Endometrium (tissue), 2 donors: ENCODE measurements at regions not wholly inside any gene's neighbourhood (a gene's known extent, or its start where the extent isn't known, plus 50 kb on each side); places are given as distances from the start of the nearest gene placed in this dataset.

Experiments used
- FAIRE-seq: peaks from 2 replicates; lab custom pipeline; 2012; peaks lifted over from hg19 to GRCh38; lab: Jason Lieb, UNC
- donor health status: control.
- donor health status: control.

DNA sequence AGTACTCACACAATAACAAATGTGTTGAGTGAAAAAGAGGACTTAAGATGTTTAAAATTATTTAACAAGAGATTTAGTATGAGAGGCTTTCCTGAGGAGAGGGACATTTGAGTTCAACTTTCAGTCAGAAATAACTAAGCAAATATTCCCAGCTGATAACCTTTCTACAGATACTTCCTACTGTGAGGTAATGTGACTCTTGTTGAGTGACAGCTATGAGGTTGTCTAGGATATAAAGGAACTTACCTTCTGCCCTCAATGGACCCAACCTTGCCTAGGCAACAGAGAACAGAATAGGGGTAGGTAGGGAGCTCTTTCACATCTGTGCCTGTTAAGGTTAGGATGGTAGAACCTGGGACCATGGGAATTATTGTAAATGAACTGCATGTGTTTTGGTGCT is 54.7 kb downstream of the GLUD2 start:
- no peak for FAIRE-seq

DNA sequence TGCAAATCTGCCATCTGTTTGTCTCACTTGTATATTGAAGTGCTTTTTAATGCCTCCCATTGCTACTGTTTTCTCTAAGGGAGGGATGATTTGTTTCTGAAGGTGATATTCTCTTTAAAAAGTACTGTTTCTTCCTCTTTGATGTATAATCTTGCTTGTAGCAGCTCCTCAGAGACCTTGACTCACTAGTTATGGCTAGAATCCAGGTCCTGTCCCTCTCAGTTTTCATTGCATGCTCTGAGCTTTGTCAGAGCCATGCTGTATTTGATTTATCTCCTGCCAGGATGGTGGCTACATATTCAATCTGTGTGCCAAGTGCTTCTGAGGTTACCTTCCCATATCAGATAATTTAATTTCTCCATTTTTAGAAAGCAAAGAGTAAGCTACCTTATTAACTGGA is 56.0 kb downstream of the GLUD2 start:
- no peak for FAIRE-seq

- FAIRE-seq = no peak
Measured at GRCh38 chrX:121106484-121107235, 59.2 kb downstream of the GLUD2 start.

DNA sequence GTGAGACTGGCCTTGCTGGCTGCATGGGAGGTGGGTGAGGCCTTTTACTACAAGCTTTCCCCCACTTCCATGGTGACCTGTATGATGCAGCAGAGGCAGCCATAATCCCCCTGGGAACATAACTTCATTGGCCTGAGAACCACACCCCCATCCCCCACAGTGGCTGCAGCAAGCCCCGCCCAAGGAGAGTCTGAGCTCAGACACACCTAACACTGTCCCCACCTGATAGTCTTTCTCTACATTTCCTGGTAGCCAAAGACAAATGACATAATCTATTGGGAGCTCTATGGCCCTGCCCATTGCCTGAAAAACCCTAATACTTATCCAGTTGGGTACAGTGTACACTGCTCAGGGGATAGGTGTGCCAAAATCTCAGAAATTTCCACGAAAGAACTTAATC is 62.6 kb downstream of the GLUD2 start:
- FAIRE-seq = no peak

GRCh38 chrX:121110536-121110935 is 63.1 kb downstream of the GLUD2 start:
- FAIRE-seq = no peak

DNA sequence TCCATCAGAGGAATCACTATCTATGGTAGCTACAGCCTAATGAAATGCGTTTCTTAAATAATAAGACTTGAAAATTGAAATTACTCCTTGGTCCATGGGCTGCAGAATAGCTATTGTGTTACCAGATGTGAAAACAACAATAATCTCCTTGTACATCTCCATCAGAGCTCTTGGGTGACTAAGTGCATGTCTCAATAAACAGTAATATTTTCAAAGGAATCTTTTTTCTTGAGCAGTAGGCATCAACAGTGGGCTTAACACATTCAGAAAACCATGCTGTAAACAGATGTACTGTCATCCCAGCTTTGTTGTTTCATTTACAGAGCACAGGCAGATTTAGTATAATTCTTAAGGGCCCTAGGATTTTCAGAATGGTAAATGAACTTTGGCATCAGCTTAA is 67.3 kb downstream of the GLUD2 start:
- FAIRE-seq = no peak

DNA sequence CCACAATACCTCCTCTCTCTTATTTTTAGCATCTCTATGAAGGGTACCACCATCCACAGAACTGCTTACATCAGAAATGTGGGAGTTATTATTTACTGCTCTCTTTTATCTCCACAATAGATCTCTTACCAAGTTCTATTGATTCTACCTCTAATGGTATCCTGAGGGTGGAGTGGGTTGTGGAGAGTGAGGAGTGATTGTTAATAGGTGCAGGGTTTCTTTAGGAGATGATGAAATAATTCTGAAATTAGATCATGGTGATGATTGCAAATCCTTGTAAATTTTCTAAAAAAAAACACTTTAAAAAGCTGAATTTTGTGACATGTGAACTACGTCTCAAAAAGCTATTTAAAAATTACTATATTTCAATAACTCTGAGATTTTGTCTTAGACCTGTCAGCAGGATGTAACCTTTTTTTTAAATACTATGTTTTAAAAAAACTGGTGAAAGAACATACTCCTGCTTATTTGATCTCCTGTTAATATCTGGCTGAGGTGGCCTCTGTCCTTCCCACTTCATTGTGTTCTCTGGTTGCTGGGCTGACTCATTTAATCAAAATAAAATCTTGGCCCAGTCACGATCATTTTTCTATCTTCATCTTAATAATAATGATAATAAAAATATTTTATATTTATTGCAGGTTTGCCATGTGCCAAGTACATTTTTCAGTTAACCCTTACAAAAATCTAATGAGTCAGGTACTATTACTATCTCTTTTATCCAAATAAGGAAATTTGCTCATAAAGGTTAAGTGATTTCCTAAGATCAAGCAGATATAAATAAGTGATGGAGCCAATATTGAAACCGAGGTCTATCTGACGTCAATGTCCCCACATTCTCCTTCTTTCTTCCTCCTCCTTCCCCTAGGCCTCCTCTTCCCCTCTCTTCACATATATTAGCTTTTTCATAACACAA is 73.5 kb downstream of the GLUD2 start:
- FAIRE-seq = no peak

DNA sequence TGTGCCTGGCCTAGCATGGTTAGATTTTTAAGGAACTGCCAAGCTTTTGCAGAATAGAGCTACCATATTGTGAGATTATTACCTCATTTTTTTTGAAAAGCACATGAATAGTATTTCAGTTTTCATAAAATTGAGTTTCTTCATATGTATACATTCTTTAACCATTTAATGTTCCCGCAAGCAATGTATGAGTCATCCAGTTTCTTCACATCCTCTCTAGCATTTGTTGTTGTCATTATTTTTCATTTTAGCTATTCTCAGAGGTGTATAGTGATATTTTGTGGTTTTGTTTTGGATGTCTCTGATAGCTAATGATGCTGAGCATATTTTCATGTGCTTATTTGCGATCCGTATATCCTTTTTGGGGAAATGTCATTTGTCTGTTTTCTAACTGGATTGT is 74.9 kb downstream of the GLUD2 start:
- FAIRE-seq = no peak

DNA sequence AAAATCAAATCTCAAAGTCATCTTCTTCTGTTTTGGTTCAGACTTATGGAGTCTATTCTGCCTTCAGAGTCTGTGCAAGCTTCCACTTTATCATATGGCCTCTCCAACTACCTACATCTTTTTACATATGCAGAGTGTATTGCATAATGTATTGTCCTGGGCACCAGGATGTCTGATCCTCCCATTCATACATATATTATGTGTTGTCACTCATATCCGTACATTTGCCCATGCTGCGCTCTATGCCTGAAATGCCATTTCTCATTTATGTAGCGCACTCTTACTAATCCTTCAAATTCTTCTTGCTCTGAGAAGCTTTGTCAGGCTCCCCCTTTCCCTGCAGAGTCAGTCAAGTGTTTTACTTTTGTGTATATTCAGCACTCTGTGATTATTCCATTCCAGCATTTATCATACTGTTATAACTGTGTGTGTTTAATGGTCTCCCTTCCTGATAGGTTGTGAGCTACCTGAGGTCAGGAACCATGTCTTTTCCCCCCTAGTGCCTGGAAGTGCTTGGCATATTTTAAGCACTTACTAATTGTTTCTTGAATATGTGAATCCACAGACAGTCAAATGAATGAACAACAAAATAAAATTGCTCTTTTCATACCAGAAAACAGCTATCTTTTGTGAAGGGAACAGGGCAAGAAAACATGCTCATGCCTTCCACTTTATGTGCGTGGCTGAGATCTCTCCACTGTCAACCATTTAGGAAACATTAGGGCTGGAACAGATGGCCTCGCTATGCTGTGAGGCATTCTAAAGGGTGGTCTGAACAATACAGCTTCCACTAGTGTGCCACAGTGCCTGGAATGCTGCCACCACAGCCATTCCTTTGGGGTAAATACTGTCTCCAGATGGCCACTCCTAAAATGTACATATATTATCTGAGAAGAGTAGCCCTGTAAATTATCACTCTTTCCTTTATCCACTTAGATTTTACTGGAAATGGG is 81.8 kb downstream of the GLUD2 start:
- no peak for FAIRE-seq

DNA sequence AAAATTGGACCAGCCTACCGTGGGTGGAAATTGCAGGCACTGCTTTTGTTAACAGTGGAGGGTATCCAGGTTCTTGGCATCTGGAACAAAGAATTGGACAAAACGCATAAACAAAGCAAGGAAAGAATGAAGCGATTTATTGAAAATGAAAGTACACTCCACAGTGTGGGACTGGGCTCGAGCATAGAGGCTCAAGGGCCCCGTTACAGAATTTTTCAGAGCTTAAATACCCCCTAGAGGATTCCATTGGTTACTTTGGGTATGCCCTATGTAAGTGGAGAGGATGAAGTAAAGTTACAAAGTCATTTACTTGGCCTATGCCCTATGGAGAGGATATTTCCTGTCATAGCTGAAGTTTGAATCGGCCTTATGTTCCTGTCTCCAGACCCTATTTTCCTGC is 85.3 kb downstream of the GLUD2 start:
- no peak for FAIRE-seq

GRCh38 chrX:121135488-121136207 is 88.2 kb downstream of the GLUD2 start:
- no peak for FAIRE-seq

DNA sequence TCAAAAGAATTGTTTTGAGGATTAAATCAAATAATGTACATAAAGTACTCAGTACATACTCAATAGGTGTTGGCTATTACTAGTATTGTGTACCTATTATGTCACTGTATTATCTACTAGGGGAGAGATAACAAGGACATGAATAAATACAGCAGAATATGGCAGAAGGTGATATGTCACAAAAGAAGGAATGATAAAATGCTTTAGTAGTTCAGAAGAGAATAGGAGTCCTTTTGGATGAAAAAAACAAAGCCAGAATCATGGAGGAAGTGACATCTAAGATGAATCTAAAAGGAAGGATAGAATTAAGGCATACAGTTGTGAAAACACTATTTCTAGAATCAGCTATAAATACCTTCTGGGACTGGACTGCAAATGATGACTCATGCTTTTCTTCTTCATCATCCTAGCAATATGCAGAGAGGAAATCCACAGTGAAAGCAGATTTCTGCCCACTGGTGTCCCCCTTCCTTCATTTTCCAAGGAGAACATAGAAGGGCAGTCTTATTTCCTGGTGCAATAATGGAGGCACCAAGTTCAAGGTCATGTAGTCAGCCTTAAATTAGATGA is 98.7 kb downstream of the GLUD2 start:
- FAIRE-seq = no peak

DNA sequence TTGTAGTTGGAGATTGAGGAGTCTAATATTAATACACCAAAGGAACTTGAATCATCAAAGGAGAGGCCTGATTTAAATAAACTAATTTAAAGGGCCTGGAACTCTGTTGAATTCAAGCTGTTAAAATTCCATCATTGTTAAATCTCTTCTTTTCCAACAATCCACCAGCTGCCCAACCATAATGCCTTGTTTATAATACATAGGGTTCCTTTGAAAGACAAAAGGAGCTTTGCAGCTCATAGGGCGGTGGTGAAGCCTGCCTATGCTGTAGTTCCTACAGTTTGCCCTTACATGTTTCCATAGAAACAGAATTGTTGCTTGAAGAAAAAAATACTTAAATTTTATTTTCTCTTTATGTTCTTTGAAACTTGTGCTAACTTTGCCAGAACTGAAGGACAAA is 102.8 kb downstream of the GLUD2 start:
- FAIRE-seq = no peak

GRCh38 chrX:121151293-121151692 is 103.9 kb downstream of the GLUD2 start:
- FAIRE-seq = no peak

DNA sequence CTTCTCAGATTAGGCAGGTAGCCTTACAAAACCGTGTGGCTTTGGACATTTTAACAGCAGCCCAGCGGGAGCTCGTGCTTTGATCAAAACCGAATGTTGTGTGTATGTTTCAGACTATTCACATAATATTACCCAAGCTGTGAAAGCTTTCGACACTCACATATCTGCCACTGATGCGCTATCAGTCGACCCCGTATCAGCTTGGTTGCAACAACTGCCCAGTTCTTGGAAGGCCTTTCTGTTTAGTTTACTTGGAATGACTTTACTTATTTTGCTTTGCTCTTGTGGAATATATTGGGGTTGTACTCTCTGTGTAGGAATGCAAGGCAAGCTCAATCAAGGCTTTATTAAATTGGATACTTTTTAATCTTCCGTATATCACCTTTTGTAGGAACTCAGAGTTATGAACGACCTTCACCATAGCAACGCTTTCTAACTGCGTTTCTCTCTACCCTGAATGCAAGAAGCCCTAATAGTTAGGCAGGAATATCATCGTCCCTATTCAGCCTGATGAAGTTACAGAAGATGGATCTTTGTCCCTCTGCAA is 107.5 kb downstream of the GLUD2 start:
- FAIRE-seq = no peak

DNA sequence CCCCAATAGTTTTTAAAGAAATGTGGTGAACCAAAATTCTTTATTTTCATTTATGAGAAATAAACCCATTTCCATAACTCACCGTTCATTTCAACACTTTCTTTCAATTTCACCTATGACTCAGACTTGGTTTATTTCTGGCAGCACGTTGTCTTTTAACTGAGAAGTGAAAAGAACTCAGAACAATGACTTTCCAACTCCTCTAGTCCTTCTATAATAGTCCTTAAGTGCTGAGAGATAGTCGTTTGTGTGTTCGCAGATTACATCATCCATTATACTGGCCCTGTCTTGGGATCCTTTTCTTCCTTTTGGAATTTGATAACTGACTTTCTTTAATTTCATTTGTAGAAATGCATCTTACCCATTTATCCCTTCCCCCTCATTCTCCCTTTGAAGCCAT is 113.6 kb downstream of the GLUD2 start:
- FAIRE-seq = no peak

- FAIRE-seq = no peak
Measured at GRCh38 chrX:121161501-121161933, 114.1 kb downstream of the GLUD2 start.

- FAIRE-seq = no peak
Measured at GRCh38 chrX:121163443-121163842, 116.0 kb downstream of the GLUD2 start.

- no peak for FAIRE-seq
Measured at GRCh38 chrX:121165930-121166359, 118.5 kb downstream of the GLUD2 start.

DNA sequence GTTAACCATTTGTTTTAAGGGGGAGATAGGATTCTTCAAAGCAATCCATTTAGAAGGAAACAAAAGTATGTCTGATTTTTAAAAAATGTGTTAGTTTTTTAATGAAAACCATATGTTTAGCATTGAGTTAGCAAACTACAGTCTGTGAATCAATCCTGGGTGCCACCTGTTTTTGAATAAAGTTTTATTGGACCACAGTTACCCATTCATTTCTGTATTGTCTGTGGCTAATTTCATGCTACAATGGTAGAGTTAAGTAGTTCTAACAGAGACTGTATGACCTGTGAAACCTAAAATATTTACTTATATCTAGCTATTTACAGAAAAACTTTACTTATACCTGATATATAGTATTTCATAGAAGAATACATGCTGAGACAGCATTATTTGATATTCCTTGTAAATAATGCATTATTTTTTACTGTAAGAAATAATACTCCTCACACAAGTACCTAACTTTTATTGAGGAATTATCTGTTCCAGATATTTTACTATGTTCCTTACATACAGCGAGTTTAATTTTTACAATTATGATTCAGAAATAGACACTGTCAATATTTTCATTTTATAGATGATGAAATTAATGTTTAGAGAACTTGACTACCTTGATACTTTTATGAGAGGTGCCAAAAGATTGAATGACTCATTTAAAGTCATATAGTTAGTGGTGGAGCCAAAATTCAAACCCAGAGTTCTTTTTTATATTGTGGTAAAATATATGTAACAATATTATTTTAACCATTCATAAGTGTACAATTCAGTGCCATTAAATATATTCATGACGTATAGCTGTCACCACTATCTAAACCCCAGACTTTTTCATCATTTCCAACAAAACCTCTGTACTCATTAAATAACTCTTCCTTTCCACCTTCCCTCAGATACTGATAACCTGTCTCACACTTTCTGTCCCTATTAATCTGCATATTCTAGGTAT is 122.0 kb downstream of the GLUD2 start:
- FAIRE-seq = no peak
